ENCODE measurements at regions not wholly inside any gene's neighbourhood (a gene's known extent, or its start where the extent isn't known, plus 50 kb on each side); places are given as distances from the start of the nearest gene placed in this dataset.

- DNase-seq (ENCODE audit: low read depth in 2 of 2): no peak
Observed at GRCh38 chrX:124994404-124994803, 325.3 kb upstream of the TEX13C start.

- no peak for DNase-seq (ENCODE audit: low read depth in 2 of 2)
Observed at GRCh38 chrX:125003746-125004446, 315.8 kb upstream of the TEX13C start.

- no peak for DNase-seq (ENCODE audit: low read depth in 2 of 2)
Observed at GRCh38 chrX:125004799-125005198, 314.9 kb upstream of the TEX13C start.

- no peak for DNase-seq (ENCODE audit: low read depth in 2 of 2)
Observed at GRCh38 chrX:125005863-125006262, 313.8 kb upstream of the TEX13C start.

DNA sequence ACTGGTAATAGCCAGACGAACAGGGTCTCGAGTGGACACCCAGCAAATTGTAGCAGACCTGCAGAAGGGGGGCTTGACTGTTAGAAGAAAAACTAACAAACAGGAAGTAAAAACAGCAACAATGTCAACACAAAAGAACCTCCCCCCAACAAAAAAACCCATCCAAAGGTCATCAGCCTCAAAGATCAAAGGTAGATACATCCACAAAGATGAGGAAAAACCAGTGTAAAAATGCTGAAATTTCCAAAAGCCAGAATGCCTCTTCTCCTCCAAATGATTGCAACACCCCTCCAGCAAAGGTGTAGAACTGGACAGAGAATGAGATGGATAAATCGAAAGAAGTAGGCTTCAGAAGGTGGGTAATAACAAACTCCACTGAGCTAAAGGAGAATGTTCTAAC is 313.0 kb upstream of the TEX13C start:
- no peak for DNase-seq (ENCODE audit: low read depth in 2 of 2)

- DNase-seq (ENCODE audit: low read depth in 2 of 2): no peak
Observed at GRCh38 chrX:125012585-125012984, 307.1 kb upstream of the TEX13C start.

- no peak for DNase-seq (ENCODE audit: low read depth in 2 of 2)
Observed at GRCh38 chrX:125029131-125029530, 290.5 kb upstream of the TEX13C start.
